PC-3 (cell line): ENCODE measurements at regions not wholly inside any gene's neighbourhood (a gene's known extent, or its start where the extent isn't known, plus 50 kb on each side); places are given as distances from the start of the nearest gene placed in this dataset.

ENCODE experiments used
- ATAC-seq: fragments of 200-7000 bp; cut with Tn5 transposase; 2 replicates; pipeline ENCODE4 v1.9.1; 2020; ENCODE audit warnings: mild to moderate bottlenecking, moderate library complexity
- BruUV-seq: library from RNA; stranded (reverse); fragments of 400-500 nt; replicated peaks from 2 replicates; lab custom pipeline; 2021; lab: Mats Ljungman, UMichigan
- CTCF ChIA-PET: fragments of 300-600 bp; sonication (Branson Sonifier 250); formaldehyde crosslinking; loops from one replicate; lab custom pipeline; 2022; ENCODE audit warnings: antibody characterized with exemption; lab: Charles Lee
- POLR2A ChIA-PET: fragments of 300-600 bp; sonication (Branson Sonifier 250); formaldehyde crosslinking; loops from one replicate; lab custom pipeline; 2022; ENCODE audit warnings: antibody characterized with exemption; ENCODE audit not compliant: unreplicated experiment; lab: Charles Lee
- DNase-seq: peaks from one replicate; pipeline ENCODE4 v3.0.0-alpha.2; 2015
- H2AFZ ChIP-seq: fragments of 300-600 bp; sonication (generic); 2 replicates; pipeline ENCODE4 v1.6.0; 2016; ENCODE audit warnings: antibody characterized with exemption, low read length
- H3F3A ChIP-seq: fragments of 300-600 bp; sonication (generic); one replicate; pipeline ENCODE4 v1.6.0; 2017; ENCODE audit warnings: antibody characterized with exemption, low read length, control low read depth, mild to moderate bottlenecking; ENCODE audit not compliant: unreplicated experiment
- H3K27ac ChIP-seq: fragments of 300-600 bp; sonication (generic); 2 replicates; pipeline ENCODE4 v1.5.1; 2016; ENCODE audit warnings: mild to moderate bottlenecking, low read length
- H3K27me3 ChIP-seq: fragments of 300-600 bp; sonication (generic); 2 replicates; pipeline ENCODE4 v1.6.1; 2016; ENCODE audit warnings: low read length, mixed read lengths
- H3K36me3 ChIP-seq: fragments of 300-600 bp; sonication (generic); 2 replicates; pipeline ENCODE4 v1.6.1; 2016; ENCODE audit warnings: low read depth, mixed run types, low read length, mixed read lengths
- H3K4me1 ChIP-seq: fragments of 300-600 bp; sonication (generic); 2 replicates; pipeline ENCODE4 v1.5.1; 2016; ENCODE audit warnings: low read length; ENCODE audit not compliant: insufficient read depth
- H3K4me2 ChIP-seq: fragments of 300-600 bp; sonication (generic); 2 replicates; pipeline ENCODE4 v1.6.0; 2016; ENCODE audit warnings: low read length
- H3K4me3 ChIP-seq: fragments of 300-600 bp; sonication (generic); 2 replicates; pipeline ENCODE4 v1.5.1; 2016; ENCODE audit warnings: mild to moderate bottlenecking, low read length, mixed read lengths
- H3K79me2 ChIP-seq: fragments of 300-600 bp; sonication (generic); 2 replicates; pipeline ENCODE4 v1.6.1; 2017; ENCODE audit warnings: low read length, mixed read lengths
- H3K9ac ChIP-seq: fragments of 300-600 bp; sonication (generic); 2 replicates; pipeline ENCODE4 v1.6.0; 2016; ENCODE audit warnings: mild to moderate bottlenecking, low read length
- H3K9me2 ChIP-seq: fragments of 300-600 bp; sonication (generic); replicated peaks from 2 replicates; pipeline ENCODE4 v1.6.1; 2016; ENCODE audit warnings: mixed run types, low read length, mixed read lengths
- H3K9me3 ChIP-seq: fragments of 300-600 bp; sonication (generic); 2 replicates; pipeline ENCODE4 v1.6.1; 2016; ENCODE audit warnings: low read length, mixed read lengths
- H4K20me1 ChIP-seq: fragments of 300-600 bp; sonication (generic); 2 replicates; pipeline ENCODE4 v1.6.1; 2016; ENCODE audit warnings: low read length, mixed read lengths
- EZH2 ChIP-seq: fragments of 300-600 bp; sonication (generic); IDR thresholded peaks from one replicate; pipeline ENCODE4 v1.6.1; 2017; ENCODE audit warnings: antibody characterized with exemption, mild to moderate bottlenecking, low read length; ENCODE audit not compliant: unreplicated experiment
- EZH2phosphoT487 ChIP-seq: fragments of 300-600 bp; sonication (generic); IDR thresholded peaks from 2 replicates; pipeline ENCODE4 v1.6.1; 2018; ENCODE audit warnings: mild to moderate bottlenecking, antibody characterized with exemption, low read length, borderline replicate concordance
- intact Hi-C: fragments of 100-400 bp; cut with micrococcal nuclease; formaldehyde crosslinking; loops from 2 replicates; pipeline ENCODE4 v1.9.0; 2023
- TF ChIP-seq, protein P1 (sequence below): fragments of 300-600 bp; sonication (generic); conservative IDR thresholded peaks from 2 replicates; pipeline ENCODE4 v1.5.1; 2017; ENCODE audit warnings: antibody characterized with exemption, low read depth, mild to moderate bottlenecking, low read length

DNA sequence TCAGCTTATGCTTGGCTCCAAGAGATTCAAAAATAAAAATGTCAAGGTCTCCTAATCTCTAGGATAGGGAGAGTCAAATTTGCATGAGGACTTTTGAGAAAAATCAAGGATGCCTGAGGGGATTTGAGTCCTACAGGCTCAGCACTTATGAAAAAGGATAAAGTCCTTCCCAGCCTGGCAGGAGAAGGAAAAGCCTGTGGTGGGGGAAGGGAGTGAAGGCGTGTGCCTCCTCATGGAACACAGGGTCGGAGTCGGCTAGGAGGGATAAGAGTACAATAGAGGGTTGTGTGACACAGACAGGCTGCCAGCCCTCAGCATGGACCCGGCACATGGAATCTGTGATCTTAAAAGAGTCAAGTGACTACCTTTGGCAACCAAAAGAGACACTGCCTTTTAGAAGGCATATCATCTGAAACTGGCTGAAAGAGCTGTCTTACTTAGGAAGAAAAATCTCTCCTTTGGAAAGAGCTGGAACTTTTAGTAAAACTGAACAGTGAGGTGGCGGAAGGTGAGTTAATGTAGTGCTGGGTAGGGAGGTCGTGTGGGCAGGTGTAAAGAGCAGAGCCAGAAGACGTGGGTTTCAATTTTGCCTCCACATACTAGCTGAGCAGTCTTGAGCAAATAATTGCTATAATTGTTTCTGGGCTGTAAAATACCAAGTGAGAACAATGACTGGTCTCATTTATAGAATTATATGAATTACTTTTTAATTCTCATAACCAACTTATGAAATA is 58.8 kb upstream of the RDX start:
- no peaks in the 10 kb centered on the region for H3K9me2 ChIP-seq
- TF ChIP-seq EZH2phosphoT487 (no peak), EZH2 (no peak)
- TF ChIP-seq, protein P1, sequence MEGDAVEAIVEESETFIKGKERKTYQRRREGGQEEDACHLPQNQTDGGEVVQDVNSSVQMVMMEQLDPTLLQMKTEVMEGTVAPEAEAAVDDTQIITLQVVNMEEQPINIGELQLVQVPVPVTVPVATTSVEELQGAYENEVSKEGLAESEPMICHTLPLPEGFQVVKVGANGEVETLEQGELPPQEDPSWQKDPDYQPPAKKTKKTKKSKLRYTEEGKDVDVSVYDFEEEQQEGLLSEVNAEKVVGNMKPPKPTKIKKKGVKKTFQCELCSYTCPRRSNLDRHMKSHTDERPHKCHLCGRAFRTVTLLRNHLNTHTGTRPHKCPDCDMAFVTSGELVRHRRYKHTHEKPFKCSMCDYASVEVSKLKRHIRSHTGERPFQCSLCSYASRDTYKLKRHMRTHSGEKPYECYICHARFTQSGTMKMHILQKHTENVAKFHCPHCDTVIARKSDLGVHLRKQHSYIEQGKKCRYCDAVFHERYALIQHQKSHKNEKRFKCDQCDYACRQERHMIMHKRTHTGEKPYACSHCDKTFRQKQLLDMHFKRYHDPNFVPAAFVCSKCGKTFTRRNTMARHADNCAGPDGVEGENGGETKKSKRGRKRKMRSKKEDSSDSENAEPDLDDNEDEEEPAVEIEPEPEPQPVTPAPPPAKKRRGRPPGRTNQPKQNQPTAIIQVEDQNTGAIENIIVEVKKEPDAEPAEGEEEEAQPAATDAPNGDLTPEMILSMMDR, result no peak
- DNase-seq (no peak), ATAC-seq (no peak)
- H3K4me1 ChIP-seq, result peaks cover 23% of the 10 kb centered on the region
- H4K20me1 ChIP-seq, result no peaks in the 10 kb centered on the region
- ChIA-PET POLR2A (no interaction called here), CTCF (no interaction called here)
- no peak overlapping the region for H3K27ac ChIP-seq
- H3K36me3 ChIP-seq, result no peaks in the 10 kb centered on the region
- no peak overlapping the region for H2AFZ ChIP-seq
- no peaks in the 10 kb centered on the region for H3K79me2 ChIP-seq
- no peaks in the 10 kb centered on the region for H3K27me3 ChIP-seq
- intact Hi-C loops, result no loop called here
- H3F3A ChIP-seq, result peaks cover 6% of the 10 kb centered on the region
- no TSS peak for BruUV-seq
- no peak overlapping the region for H3K9ac ChIP-seq
- H3K9me3 ChIP-seq, result no peaks in the 10 kb centered on the region
- H3K4me3 ChIP-seq, result no peak overlapping the region
- H3K4me2 ChIP-seq, result no peak overlapping the region

DNA sequence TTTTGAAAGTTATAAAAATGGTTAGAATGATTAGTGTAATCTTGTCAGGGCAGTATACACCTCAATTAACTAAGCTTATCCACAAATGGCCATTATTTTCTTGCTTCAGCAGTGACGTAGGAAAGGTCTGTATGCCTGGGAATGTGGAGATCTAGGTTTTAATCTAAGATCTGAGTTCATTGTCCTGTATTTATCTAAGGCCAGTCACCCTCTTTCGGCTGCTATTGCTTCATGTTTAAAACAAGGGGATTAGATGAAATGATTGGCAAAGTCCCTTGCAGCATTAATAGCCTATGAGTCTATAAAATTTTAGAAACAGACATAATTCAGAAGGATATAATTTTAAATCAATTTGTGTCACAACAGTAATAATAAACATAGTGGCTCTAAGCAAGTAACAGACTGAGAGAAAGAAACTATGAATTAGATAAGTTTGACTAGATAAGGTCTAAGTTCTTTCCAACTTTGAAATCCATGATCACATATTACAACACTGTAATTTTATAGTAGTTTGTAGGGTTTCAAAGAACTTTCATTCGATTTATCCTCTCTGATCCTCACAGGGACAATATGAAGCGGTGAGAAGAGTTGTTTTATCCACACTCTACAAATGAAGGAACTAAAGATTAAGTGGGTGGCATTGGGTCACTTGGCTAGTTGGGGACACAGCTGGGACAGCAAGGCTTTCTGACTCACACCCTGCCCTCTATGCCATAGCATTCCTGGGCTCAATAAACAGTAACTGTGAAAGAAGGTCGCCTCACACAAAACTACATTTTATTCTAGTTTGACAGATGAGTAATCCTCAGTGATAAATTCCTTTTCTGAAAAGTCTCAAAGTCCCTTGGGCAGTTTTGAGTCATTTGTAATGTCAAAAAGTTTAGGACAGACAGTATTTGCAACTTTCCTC is 60.6 kb upstream of the RDX start:
- CTCF ChIA-PET, result interaction anchor here (0.5 kb wide), 1 partner anchor 115 kb away, joined by 3 read pairs; no protein-coding TSS in a partner anchor
- H3K36me3 ChIP-seq, result no peaks in the 10 kb centered on the region
- H4K20me1 ChIP-seq, result no peaks in the 10 kb centered on the region
- peak overlapping the region; percentile 58 for H3K4me2 ChIP-seq
- H3K9ac ChIP-seq, result peak overlapping the region; percentile 68
- intact Hi-C loops, result loop anchor here (2.0 kb wide), 2 partner anchors 52 to 60 kb away; partner anchors contain the start of gene RDX
- no peaks in the 10 kb centered on the region for H3K27me3 ChIP-seq
- ATAC-seq (peak; percentile 97), DNase-seq (peak; percentile 97)
- TF ChIP-seq, protein P1, result no peak
- TF ChIP-seq EZH2phosphoT487 (no peak), EZH2 (no peak)
- H3K9me2 ChIP-seq, result no peaks in the 10 kb centered on the region
- H3K4me1 ChIP-seq, result peaks cover 23% of the 10 kb centered on the region
- H3K9me3 ChIP-seq, result no peaks in the 10 kb centered on the region
- H3K79me2 ChIP-seq, result no peaks in the 10 kb centered on the region
- H2AFZ ChIP-seq, result peak overlapping the region; percentile 18; the same call in 1 of the 2 replicates
- POLR2A ChIA-PET, result interaction anchor here (0.6 kb wide), 2 partner anchors 52 to 56 kb away, joined by 3 read pairs; no protein-coding TSS in a partner anchor
- H3K4me3 ChIP-seq, result peak overlapping the region; percentile 16; the same call in 1 of the 2 replicates
- BruUV-seq, result no TSS peak
- peak overlapping the region; percentile 94 for H3K27ac ChIP-seq
- peaks cover 6% of the 10 kb centered on the region for H3F3A ChIP-seq
